Gastroesophageal sphincter (tissue), 3 donors: ENCODE measurements at regions not wholly inside any gene's neighbourhood (a gene's known extent, or its start where the extent isn't known, plus 50 kb on each side); places are given as distances from the start of the nearest gene placed in this dataset.

Source experiments
- POLR2A ChIP-seq, 2 donors: fragments of 450-650 bp; IDR thresholded peaks; one replicate each; pipeline ENCODE4 v1.6.1; 2017; ENCODE audit warnings: antibody characterized with exemption in 2 of 2, mild to moderate bottlenecking in 2 of 2, moderate library complexity in 1 of 2
- POLR2AphosphoS5 ChIP-seq: sonication (generic); formaldehyde crosslinking; IDR thresholded peaks from one replicate; pipeline ENCODE4 v1.6.1; 2017; ENCODE audit warnings: antibody characterized with exemption
- TF ChIP-seq, protein P1 (sequence below), 4 experiments: fragments of 200-600 bp in 2 of 4; fragments of 450-650 bp in 2 of 4; sonication (generic) in 1 of 4; IDR thresholded peaks; one replicate each; pipeline ENCODE4 v1.5.1; 2017 to 2019; ENCODE audit warnings: antibody characterized with exemption in 4 of 4, mild to moderate bottlenecking in 2 of 4, moderate library complexity in 2 of 4

DNA sequence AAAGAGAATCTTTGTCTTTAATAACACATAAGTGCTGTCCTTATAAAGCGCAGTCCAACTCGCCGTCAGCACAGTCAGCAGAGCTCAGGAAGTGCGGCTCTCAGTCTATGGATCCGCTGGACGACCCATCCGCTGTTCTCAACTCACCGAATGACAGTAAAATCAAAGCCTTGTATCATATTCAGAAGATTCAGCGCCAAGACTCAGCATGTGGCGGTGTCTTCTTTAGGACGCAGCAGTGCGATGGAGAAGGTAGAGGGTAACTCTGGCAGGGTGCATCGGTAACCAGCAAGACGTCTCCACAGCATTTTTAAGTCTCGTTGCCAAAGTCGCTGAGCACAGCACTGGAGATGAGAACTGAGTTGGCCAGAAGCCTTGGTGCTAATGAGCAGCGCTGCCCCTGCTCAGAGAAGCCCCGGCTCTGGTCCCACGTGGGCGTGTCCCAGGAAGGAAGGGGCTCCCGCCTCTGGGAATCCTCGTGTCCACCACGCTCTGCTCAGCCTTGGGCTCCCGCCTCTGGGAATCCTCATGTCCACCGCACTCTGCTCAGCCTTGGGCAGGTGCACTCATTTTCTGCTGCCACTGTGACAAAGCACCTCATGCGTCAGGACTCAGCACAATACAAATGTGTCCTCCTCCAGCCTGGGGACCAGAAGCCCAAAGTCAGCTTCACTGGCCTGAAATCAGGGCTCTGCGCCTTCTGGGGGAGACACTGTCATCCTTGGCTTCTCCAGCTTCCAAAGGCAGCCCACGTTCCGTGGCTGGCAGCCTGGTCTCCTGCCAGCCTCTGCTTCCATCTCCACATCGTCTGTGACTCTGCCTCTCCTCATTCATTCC is 238.0 kb upstream of the SALL3 start:
- TF ChIP-seq, protein P1, sequence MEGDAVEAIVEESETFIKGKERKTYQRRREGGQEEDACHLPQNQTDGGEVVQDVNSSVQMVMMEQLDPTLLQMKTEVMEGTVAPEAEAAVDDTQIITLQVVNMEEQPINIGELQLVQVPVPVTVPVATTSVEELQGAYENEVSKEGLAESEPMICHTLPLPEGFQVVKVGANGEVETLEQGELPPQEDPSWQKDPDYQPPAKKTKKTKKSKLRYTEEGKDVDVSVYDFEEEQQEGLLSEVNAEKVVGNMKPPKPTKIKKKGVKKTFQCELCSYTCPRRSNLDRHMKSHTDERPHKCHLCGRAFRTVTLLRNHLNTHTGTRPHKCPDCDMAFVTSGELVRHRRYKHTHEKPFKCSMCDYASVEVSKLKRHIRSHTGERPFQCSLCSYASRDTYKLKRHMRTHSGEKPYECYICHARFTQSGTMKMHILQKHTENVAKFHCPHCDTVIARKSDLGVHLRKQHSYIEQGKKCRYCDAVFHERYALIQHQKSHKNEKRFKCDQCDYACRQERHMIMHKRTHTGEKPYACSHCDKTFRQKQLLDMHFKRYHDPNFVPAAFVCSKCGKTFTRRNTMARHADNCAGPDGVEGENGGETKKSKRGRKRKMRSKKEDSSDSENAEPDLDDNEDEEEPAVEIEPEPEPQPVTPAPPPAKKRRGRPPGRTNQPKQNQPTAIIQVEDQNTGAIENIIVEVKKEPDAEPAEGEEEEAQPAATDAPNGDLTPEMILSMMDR (IDR thresholded peaks at IDR 0.05): no peak
- no peak for TF ChIP-seq POLR2AphosphoS5
- TF ChIP-seq POLR2A (IDR thresholded peaks at IDR 0.05): no peak
